ENCODE measurements at regions not wholly inside any gene's neighbourhood (a gene's known extent, or its start where the extent isn't known, plus 50 kb on each side); places are given as distances from the start of the nearest gene placed in this dataset.

DNA sequence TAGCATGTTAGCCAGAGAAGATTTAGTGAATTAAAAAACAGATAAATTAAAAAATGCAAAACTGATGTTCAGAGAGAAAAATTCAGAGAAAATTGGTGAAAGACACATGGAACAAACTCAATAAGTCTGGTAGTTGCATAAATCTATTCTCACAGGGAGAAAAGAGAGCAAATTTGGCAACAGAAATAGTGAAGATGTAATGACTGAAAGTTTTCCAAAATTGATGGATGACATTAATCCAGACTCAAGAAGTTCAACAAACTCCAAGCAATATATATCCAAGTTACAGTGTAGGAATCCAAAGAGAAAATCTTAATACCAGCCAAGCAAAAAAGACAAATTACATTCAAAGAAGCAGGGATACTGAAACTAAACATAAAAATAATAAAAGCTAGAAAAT lies 302.7 kb upstream of the ARPP21 start:
- TF ChIP-seq, protein P1, sequence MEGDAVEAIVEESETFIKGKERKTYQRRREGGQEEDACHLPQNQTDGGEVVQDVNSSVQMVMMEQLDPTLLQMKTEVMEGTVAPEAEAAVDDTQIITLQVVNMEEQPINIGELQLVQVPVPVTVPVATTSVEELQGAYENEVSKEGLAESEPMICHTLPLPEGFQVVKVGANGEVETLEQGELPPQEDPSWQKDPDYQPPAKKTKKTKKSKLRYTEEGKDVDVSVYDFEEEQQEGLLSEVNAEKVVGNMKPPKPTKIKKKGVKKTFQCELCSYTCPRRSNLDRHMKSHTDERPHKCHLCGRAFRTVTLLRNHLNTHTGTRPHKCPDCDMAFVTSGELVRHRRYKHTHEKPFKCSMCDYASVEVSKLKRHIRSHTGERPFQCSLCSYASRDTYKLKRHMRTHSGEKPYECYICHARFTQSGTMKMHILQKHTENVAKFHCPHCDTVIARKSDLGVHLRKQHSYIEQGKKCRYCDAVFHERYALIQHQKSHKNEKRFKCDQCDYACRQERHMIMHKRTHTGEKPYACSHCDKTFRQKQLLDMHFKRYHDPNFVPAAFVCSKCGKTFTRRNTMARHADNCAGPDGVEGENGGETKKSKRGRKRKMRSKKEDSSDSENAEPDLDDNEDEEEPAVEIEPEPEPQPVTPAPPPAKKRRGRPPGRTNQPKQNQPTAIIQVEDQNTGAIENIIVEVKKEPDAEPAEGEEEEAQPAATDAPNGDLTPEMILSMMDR (conservative IDR thresholded peaks at IDR 0.05): no peak
- TF ChIP-seq ZFX (IDR thresholded peaks at IDR 0.05): no peak
